ENCODE measurements at regions not wholly inside any gene's neighbourhood (a gene's known extent, or its start where the extent isn't known, plus 50 kb on each side); places are given as distances from the start of the nearest gene placed in this dataset.

- TF ChIP-seq CTCF (IDR thresholded peaks at IDR 0.05) (no peak), EZH2 (IDR thresholded peaks at IDR 0.05) (no peak), EZH2phosphoT487 (IDR thresholded peaks at IDR 0.05) (no peak)
Observed at GRCh38 chr10:28840202-28840601, 162.9 kb downstream of the BAMBI start.

Measured in neural progenitor cell (in vitro differentiated cells).